ENCODE measurements at regions not wholly inside any gene's neighbourhood (a gene's known extent, or its start where the extent isn't known, plus 50 kb on each side); places are given as distances from the start of the nearest gene placed in this dataset.
"Not testable (repeated sequence)": the region's sequence is repeated elsewhere in the genome, so short reads cannot be mapped to it uniquely, and the experiment has no call there.

DNA sequence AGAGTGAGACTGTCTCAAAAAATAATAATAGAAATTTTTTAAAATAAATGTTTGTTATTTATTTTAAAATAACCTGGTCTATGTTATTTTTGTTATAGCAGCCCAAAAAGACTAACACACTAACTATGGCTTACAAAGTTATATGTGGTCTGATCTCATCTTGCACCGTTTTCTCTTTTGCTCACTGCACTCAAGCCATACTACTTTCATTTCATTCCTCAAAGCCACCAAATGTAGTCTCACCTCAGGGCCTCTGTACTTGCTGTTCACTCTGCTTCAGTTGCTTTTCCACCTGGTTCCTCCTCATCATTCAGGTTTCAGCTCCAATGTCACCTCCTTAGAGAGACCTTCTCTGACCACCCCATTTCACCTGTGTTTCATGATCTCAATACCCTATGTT is 55.2 kb upstream of the MDM1 start:
- no peak for DNase-seq

- DNase-seq = no peak
Measured at GRCh38 chr12:68389305-68389704, 57.1 kb upstream of the MDM1 start.

DNA sequence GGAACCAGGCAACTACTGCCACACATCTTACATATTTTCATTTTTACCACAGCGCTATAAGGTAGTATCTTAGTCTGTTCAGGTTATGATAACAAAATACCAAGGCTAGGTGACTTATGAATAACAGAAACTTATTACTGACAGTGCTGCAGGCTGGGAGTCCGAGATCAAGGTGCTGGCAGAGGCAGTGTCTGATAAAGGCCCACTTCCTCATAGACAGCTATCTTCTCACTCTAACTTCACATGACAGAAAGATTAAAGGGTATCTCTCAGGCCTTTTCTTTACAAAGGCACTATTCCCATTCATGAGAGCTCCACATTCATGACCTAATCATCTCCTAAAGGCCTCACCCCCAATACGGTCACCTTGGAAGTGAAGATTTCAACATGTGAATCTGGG is 59.8 kb upstream of the MDM1 start:
- DNase-seq = no peak

DNA sequence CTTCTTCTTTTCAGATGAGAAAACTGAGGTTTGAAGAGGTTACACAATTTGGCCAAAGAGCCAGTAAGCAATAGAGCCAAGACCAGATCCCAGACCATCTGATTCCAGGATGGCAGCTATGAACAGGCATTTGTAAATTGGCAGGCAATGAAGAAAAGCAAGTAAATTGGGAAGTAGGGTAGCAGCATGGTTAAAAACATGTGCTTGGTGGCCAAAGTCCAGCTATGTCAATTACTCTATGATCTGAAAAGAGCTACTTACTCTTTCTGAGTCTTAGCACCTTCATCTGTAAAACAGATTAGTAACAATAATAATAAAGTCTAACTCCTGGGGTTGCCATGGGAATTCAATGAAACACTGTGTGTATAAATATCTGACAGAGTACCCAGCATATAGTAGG is 60.2 kb upstream of the MDM1 start:
- DNase-seq = no peak

- no peak for DNase-seq
Measured at GRCh38 chr12:68393417-68393816, 61.3 kb upstream of the MDM1 start.

DNA sequence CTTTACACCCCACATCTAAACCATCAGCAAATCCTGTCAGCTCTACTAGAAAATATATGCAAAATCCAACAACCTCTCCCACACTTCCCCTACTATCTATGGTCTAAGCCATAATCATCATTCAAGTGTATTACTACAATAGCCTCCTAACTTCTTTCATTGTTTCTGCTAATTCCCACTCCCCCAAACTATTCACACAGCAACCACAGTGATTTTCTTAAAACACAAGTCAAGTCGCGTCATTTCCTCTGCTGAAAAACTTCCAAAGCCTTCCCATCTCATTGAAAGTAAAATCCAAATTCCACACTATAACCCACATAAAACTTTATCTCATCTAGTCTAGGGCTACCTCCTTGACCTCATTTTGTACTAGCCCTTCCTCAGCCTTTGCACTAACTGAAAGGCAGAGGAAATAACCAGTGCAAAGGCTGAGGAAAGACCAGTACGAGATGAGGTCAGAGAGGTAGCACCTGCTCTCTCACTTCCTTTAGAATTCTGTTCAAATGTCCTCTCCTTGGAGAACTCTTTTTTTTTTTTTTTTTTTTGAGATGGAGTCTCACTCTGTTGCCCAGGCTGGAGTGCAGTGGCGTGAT is 65.5 kb upstream of the MDM1 start:
- no peak for DNase-seq

GRCh38 chr12:68398689-68399088 is 66.5 kb upstream of the MDM1 start:
- DNase-seq = not testable (repeated sequence)

- DNase-seq = no peak
Measured at GRCh38 chr12:68400226-68400829, 68.2 kb upstream of the MDM1 start.

DNA sequence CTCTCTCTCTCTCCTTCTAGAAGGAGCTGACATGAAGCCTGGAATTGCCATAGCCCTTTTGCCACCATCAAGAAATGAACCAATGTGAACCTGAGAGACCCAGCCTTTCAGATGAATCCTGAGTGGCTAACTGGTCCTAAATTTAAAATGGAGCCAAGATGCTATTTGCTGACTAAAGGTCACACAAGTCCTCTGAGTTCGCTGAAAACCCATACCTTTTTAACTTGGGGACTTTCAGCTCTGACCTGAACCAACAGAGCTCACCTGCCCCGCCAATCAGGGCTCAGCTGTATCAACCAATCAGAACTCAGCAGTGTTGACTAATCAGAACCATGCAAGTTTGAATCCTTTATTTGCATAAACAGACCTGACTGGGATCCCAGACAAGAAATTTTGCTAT is 70.3 kb upstream of the MDM1 start:
- DNase-seq = no peak

- no peak for DNase-seq
Measured at GRCh38 chr12:68403296-68403695, 71.1 kb upstream of the MDM1 start.

- DNase-seq = no peak
Measured at GRCh38 chr12:68403711-68404110, 71.5 kb upstream of the MDM1 start.

DNA sequence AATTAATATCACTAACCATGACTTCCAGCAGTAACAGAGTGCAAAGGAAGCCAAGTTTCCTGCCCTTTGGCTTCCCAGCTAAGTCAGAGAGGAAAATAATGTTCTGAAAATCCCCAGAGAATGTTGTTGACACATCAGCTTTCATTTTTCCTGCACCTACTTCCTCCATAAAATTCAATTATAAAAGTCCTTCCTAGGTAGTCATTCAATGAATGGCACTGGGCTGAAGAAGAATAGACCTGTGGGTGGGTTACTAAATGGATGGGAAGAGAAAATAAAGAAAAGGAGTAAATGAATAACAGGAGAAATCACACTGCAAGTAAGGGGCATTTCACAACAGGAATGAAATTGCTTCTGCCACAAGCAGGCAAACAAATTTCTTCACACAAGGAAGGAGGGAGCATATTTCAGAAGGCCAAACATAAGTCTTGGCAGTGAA is 73.2 kb upstream of the MDM1 start:
- DNase-seq = no peak

GRCh38 chr12:68406134-68406576 is 74.0 kb upstream of the MDM1 start:
- no peak for DNase-seq

DNA sequence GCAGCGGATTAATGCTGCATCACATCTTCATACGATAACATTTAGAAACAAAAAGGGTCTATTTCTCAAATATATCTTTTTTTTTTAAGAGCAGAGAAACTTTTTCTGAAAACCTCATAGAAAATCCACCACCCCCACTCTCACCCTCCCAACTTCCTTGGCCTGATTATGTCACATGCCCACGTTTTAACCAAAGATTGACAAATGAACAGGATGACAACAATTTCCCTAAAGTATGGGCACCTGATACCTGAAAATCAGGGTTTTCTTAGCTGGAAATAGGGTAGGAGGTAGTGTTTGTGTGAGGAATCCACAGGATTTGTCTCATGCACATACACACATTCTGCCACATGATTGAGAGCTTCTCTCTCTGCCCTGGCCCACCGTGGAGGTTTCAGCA is 74.7 kb upstream of the MDM1 start:
- DNase-seq = no peak

GRCh38 chr12:68410018-68410660 is 78.0 kb upstream of the MDM1 start:
- no peak for DNase-seq

GRCh38 chr12:68411371-68411770 is 79.2 kb upstream of the MDM1 start:
- no peak for DNase-seq

GRCh38 chr12:68414988-68415387 is 82.8 kb upstream of the MDM1 start:
- no peak for DNase-seq

DNA sequence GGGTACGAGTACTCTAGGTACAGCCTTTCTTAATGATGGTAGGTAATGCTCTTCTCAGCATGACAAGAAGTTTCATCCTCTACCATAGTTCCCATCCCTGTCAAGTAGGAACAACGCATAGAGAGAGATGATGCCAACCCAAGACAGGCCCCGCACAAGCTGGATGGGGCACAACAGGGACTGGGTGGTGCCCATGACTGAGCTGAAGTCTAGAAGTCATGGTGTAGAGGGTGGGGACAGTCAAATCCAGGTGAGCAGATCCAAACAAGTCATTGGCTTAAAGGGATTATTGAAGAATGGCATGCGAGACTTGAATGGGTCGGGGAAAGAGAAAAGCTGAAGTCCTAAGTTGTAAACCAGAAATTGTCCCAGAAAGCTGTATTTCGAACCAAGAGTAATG is 84.2 kb upstream of the MDM1 start:
- no peak for DNase-seq

DNA sequence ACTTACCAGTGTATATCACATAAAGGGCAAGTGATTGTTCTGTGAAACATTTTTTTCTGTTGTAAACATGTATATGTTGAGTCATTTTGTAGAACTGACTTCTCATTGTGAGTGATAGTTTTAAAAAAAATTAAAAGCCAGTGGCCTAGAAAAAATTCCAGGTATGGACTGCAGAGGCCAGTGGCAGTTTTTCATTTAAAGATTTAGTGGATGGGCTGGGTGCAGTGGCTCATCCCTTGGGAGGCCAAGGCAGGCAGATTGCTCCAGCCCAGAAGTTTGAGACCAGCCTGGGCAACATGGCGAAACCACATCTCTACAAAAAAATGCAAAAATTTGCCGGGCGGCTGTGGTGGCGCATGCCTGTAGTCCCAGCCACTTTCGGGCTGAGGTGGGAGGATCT is 84.7 kb upstream of the MDM1 start:
- DNase-seq = no peak

- DNase-seq = no peak
Measured at GRCh38 chr12:68418137-68418460, 85.9 kb upstream of the MDM1 start.

- no peak for DNase-seq
Measured at GRCh38 chr12:68420225-68421010, 88.3 kb upstream of the MDM1 start.

DNA sequence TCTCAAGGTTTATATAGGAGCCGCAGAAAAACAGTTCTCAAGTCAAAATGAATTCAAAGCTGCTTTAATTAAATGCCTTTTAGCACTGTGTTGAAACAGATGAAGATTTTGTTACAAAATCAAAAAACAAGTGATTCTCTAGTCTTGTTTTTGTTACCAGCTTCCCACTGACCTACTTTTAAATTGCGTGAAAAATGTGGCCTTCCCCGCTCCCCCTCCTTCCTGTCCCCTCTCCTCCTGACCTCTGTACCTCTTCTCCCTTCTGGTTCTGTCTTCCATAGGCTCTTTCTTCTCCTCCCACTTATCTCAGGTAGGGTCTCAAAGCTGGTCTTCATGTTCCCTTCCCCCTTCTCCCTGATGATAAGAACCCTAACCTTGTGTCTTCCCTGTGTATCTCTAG is 90.0 kb upstream of the MDM1 start:
- no peak for DNase-seq

- DNase-seq = no peak
Measured at GRCh38 chr12:68422956-68423574, 90.9 kb upstream of the MDM1 start.

DNA sequence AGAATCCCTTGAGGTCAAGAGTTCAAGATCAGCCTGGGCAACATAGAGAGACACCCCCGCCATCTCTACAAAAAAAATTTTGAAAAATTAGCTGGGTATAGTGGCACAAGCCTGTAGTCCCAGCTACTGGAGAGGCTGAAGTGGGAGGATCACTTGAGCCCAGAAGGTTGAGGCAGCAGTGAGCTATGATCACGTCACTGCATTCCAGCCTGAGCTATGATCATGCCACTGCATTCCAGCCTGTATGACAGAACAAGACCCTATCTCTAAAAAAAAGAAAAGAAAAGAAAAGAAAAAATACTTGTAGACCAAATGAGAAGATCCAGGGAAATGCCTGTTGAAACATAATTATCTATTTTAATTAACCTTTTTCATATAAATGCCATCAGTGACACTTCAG is 93.8 kb upstream of the MDM1 start:
- no peak for DNase-seq

All from CD4-positive, alpha-beta T cell treated with Interleukin-21 for 1 hour (primary cell).